HG03045 (cell line): ENCODE measurements at regions not wholly inside any gene's neighbourhood (a gene's known extent, or its start where the extent isn't known, plus 50 kb on each side); places are given as distances from the start of the nearest gene placed in this dataset.
"Not testable (repeated sequence)": the region's sequence is repeated elsewhere in the genome, so short reads cannot be mapped to it uniquely, and the experiment has no call there.

ENCODE experiments used
- ATAC-seq: cut with Tn5 transposase; IDR thresholded peaks from one replicate; pipeline ENCODE4 v1.9.1; 2021; ENCODE audit warnings: mild to moderate bottlenecking, moderate library complexity; ENCODE audit not compliant: unreplicated experiment

DNA sequence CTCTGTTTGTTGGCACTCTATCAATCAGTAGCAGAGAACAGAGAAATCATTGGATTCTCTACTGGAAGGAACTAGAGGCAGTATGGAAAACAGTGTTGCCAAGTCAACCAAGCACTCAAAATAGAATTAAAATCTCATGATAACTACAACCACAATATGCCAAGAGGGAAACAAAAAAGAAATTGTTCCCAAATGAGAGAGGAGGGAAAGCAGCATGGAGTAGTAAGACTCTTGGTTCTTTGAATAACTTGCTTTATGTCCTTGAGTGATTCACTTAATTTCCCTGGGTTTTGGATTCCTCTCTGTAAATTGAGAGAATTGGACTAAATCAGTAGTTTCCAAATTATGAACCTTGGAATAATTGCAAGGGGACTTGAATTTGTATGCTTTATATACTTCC, 285.5 kb upstream of the ANKRD50 start:
- no peak for ATAC-seq

DNA sequence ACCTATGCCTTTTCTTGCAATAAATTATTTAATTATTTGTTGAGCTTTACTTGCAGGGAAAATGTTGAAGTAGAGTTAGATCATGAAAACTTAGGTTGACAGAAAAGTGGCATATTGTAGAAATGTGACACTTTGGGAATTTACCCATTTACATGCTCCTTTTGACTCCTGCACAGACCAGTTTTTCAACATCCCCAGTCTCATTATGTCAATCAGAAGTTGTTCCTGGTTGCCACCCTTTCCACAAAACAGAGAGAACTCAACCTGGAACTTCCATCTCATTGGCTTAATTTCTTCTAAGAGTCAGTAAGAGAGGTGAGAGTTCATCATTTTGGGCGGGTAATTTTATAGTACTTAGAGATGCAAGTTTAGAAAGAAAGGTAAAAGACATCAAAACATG, 284.6 kb upstream of the ANKRD50 start:
- ATAC-seq: no peak

- no peak for ATAC-seq
These were observed 281.3 kb upstream of the ANKRD50 start for GRCh38 chr4:124993838-124994237.

- ATAC-seq: no peak
These were observed 277.9 kb upstream of the ANKRD50 start for GRCh38 chr4:124990398-124990797.

DNA sequence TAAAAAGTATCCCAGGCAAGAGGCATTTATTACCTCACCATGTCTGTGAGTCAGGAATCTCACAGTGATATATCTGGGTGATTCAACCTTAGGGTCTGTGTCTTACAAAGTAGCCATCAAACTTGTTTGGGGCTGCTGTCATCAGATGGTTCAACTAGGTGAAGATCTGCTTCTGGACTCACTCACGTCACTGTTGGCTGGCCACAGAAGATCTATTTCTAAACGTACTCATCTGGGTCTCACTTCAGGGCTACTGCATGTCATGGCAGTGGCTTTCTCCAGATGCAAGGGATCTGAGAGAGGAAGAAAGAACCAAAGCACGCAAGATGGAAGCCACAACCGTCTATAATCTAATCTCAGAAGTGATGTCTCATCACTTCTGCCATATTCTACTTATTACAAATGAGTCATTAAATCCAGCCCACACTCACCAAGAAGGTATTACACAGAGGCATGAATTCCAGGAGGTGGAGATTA, 267.8 kb upstream of the ANKRD50 start:
- no peak for ATAC-seq

- ATAC-seq: not testable (repeated sequence)
These were observed 266.0 kb upstream of the ANKRD50 start for GRCh38 chr4:124978536-124978935.

DNA sequence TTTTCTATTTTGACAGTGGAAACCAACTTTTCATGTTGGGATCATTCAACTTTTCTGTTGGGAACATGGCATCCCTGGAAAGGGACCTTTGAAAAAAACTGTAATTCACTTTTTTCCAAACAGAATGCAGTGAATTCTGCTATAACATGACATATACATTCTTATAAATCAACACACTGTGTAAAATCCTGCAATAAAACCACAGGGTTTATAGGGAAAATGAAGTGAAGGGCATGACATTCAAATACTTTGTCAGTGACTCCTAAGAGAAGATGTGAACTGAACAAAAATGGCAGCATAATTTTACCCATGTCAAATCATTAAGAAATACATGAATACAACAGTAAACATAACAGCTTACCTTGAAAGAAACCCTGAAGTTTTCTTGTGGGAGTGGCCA, 264.5 kb upstream of the ANKRD50 start:
- no peak for ATAC-seq

GRCh38 chr4:124974152-124974551, 261.6 kb upstream of the ANKRD50 start:
- ATAC-seq: no peak

DNA sequence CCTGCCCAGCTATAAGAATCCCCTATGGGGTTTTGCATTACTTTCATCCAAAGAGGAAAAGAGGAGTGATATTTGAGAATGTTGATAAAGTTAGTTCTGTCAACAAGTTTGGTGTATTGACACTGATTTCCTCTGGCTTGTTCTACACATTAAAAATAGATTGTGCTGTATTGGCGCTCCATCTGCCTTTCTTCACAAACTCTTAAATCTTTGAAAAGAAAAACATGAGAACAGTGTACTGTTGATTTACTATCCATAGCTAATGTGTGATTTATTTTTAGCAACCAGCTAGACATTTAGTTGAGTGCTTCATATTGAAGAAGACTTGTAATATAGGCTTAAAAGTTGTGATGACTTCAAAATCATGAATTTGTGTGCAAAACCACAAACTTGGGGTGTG, 261.2 kb upstream of the ANKRD50 start:
- no peak for ATAC-seq

- ATAC-seq: no peak
These were observed 257.5 kb upstream of the ANKRD50 start for GRCh38 chr4:124970011-124970410.

DNA sequence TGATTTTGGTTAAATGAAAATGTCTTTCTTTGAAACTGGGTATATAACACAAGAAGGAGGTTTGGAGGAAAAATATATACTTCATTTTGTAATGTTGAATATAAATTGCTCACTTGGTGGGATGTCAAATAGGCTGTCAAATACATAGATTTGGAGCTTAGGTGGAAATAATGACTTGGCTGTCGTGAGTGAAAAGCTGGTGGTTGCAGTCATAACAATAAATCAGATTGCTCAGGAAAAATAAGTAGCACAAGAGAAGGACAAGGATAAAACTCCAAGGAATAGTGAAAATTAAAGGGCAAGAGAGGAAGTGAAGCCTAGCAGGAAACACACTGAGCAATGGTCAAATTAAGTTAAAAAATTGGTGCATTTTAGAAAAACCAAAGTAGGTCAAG, 253.0 kb upstream of the ANKRD50 start:
- ATAC-seq: no peak

- ATAC-seq: no peak
These were observed 252.4 kb upstream of the ANKRD50 start for GRCh38 chr4:124964852-124965496.

DNA sequence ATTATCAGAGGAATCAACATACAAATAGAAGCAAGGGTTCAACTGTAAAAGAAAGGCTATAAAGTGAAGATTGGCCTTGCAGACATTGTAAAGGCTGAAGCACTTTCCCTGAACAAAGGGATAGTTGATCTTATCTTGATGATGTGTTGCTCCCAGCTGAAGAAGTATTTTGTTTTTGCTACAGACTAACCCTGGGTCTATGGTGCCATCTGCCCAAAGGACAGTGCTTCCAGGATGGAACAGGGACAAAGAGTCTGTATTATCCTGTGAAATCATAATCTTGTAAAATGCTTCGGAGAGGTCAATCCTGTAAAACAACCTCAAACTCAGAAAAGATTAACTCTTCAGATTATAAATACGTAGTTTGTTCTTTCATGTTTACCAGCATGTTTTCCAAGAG, 251.7 kb upstream of the ANKRD50 start:
- no peak for ATAC-seq

DNA sequence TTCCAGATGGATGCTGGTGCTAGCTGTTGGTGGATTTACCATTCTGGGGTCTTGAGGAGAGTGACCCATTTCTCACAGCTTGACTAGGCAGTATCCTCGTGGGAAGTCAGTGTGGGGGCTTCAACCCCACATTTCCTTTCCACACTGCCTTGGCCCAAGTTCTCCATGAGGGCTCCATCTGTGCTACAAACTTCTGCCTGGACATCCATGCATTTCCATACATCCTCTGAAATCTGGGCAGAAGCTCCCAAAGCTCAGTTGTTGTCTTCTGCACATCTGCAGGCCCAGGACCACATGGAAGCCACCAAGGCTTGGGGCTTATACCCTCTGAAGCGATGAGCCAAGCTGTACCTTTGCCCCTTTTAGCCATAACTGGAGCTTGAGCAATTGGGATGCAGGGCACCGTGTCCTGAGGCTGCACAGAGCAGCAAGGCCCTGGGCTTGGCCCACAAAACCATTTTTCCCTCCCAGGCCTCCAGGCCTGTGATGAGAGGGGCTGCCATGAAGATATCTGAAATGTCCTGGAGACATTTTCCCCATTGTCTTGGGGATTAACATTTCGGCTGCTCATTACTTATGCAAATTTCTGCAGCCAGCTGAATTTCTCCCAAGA, 248.7 kb upstream of the ANKRD50 start:
- ATAC-seq: no peak

DNA sequence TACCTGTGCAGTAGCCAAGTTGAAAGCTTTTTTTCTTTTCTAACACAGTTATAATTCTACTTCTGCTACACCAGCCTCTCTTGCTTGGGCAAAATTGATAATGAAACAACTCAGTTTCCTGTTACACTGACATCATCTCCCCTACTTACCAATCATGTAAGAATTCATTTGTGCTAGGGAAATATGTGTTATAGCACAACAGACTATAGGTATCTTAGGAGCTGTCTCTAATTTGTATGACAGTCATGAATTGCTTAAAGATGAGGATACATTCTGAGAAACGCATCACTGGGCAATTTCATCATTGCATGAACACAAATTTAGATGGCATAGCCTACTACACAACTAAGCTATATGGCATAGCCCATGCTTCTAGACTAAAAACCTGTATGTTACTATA, 246.3 kb upstream of the ANKRD50 start:
- no peak for ATAC-seq

DNA sequence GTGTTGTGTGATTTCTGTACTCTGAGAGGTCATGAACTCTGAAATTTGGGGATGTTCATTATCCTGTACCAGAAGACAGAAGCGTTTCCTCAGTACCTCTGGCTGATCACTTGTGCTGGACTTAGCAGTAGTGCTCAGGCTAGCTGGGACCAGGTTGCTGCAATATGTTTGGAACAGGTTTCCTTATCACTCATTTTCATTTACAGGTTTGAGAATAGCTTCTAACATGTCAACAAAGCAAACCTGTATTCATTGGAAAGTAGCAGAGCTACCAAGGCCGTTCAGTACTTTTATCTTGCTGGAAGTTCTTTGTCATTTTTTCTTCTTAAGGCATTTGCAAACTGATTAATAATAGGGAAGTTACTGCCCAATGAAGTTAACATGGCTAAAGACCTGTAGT, 242.9 kb upstream of the ANKRD50 start:
- no peak for ATAC-seq

- no peak for ATAC-seq
These were observed 241.5 kb upstream of the ANKRD50 start for GRCh38 chr4:124954046-124954445.

- no peak for ATAC-seq
These were observed 241.0 kb upstream of the ANKRD50 start for GRCh38 chr4:124953486-124953885.

DNA sequence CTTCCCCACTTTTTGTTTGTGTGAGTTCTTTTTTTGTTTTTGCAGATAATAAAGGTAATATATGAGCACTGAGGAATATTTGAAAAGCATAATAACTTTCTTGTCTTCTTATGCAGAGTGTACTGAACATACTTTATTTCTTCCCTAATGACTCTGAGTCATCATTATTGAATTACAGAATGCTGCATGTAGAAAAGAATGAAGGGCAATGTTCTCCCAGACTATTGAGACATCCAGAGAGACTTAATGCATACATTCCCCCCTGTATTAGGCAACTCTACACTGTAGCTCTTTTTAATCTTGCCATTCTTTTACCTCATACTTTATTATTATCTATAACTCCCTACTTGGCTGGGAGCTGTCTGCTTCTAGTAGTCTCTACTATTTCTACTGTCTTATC, 240.5 kb upstream of the ANKRD50 start:
- no peak for ATAC-seq

DNA sequence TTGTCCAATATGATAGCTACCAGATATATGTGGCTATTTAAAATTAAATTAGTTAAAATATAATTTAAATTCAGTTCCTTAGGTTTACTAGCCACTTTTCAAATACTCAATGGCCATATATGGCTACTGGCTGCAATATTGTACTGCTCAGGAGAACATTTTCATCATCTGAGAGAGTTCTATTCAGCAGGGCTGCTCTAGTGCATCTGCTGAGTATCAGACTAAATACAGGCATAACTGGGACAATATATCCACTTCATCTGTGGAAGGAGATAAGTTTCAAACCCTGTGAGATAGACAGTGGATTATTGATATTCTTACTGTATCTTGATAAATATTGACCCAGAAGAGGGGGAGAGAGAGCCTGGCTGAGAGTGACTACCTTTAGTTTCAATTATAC, 240.1 kb upstream of the ANKRD50 start:
- ATAC-seq: no peak

- no peak for ATAC-seq
These were observed 236.6 kb upstream of the ANKRD50 start for GRCh38 chr4:124948976-124949597.

- no peak for ATAC-seq
These were observed 235.2 kb upstream of the ANKRD50 start for GRCh38 chr4:124947622-124948265.
